Activated CD4-positive, alpha-beta T cell treated with anti-CD3 and anti-CD28 coated beads, Interleukin-2, amount 50 U/mL, for 48 hours (primary cell): ENCODE measurements at regions not wholly inside any gene's neighbourhood (a gene's known extent, or its start where the extent isn't known, plus 50 kb on each side); places are given as distances from the start of the nearest gene placed in this dataset.
"Not testable (repeated sequence)": the region's sequence is repeated elsewhere in the genome, so short reads cannot be mapped to it uniquely, and the experiment has no call there.

Source experiments
- DNase-seq, 2 experiments: peaks; one replicate each; pipeline ENCODE4 v3.0.0-alpha.2; 2020

GRCh38 chr17:77290759-77291558, 150.2 kb downstream of the SEC14L1 start:
- DNase-seq: not testable (repeated sequence)

- no peak for DNase-seq
Measured at GRCh38 chr17:77291591-77292386, 151.0 kb downstream of the SEC14L1 start.

- DNase-seq: no peak
Measured at GRCh38 chr17:77294761-77295160, 154.0 kb downstream of the SEC14L1 start.

- DNase-seq: no peak
Measured at GRCh38 chr17:77295241-77295853, 154.6 kb downstream of the SEC14L1 start.

GRCh38 chr17:77296769-77297409, 156.1 kb downstream of the SEC14L1 start:
- no peak for DNase-seq

- no peak for DNase-seq
Measured at GRCh38 chr17:77297693-77298666, 157.2 kb downstream of the SEC14L1 start.

- DNase-seq: no peak
Measured at GRCh38 chr17:77298811-77299210, 158.0 kb downstream of the SEC14L1 start.

GRCh38 chr17:77299256-77300015, 158.7 kb downstream of the SEC14L1 start:
- no peak for DNase-seq

- DNase-seq: no peak
Measured at GRCh38 chr17:77300016-77300686, 159.4 kb downstream of the SEC14L1 start.

GRCh38 chr17:77301694-77302266, 161.0 kb downstream of the SEC14L1 start:
- DNase-seq: no peak

GRCh38 chr17:77302682-77303081, 161.9 kb downstream of the SEC14L1 start:
- no peak for DNase-seq

GRCh38 chr17:77303620-77304019, 162.9 kb downstream of the SEC14L1 start:
- no peak for DNase-seq

GRCh38 chr17:77304051-77304745, 163.4 kb downstream of the SEC14L1 start:
- DNase-seq: no peak

GRCh38 chr17:77304746-77305473, 164.1 kb downstream of the SEC14L1 start:
- no peak for DNase-seq

- DNase-seq: no peak
Measured at GRCh38 chr17:77306048-77306789, 165.4 kb downstream of the SEC14L1 start.

GRCh38 chr17:77306790-77307478, 166.2 kb downstream of the SEC14L1 start:
- no peak for DNase-seq

- no peak for DNase-seq
Measured at GRCh38 chr17:77307479-77308198, 166.9 kb downstream of the SEC14L1 start.
